ENCODE measurements at regions not wholly inside any gene's neighbourhood (a gene's known extent, or its start where the extent isn't known, plus 50 kb on each side); places are given as distances from the start of the nearest gene placed in this dataset.

GRCh38 chr18:78927616-78928015 is 52.0 kb upstream of the SALL3 start:
- no peak for DNase-seq (ENCODE audit: low read depth)

- no peak for DNase-seq (ENCODE audit: low read depth)
Observed at GRCh38 chr18:78928076-78928475, 51.5 kb upstream of the SALL3 start.

DNA sequence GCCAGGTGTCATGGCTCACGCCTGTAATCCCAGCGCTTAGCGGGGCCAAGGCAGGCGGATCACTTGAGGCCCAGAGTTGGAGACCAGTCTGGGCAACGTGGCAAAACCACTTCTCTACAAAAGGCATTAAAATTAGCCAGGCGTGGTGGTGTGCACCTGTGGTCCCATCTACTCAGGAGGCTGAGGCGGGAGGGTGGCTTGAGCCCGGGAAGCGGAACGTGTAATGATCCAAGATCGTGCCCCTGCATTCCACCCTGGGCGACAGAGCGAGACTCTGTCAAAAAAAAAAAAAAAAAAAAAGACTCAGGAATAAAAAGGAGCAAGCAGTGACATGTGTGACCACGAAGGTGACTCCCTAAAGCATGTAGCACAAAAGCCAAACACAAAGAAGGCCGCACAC is 50.1 kb upstream of the SALL3 start:
- DNase-seq (ENCODE audit: low read depth) = no peak
